ENCODE measurements at regions not wholly inside any gene's neighbourhood (a gene's known extent, or its start where the extent isn't known, plus 50 kb on each side); places are given as distances from the start of the nearest gene placed in this dataset.

- no peak for TF ChIP-seq CTCF (IDR thresholded peaks at IDR 0.05)
- no peak for TF ChIP-seq POLR2A (IDR thresholded peaks at IDR 0.05)
Measured at GRCh38 chr14:83309833-83310232, 1776.2 kb upstream of the SEL1L start.
